ENCODE measurements at regions not wholly inside any gene's neighbourhood (a gene's known extent, or its start where the extent isn't known, plus 50 kb on each side); places are given as distances from the start of the nearest gene placed in this dataset.

DNA sequence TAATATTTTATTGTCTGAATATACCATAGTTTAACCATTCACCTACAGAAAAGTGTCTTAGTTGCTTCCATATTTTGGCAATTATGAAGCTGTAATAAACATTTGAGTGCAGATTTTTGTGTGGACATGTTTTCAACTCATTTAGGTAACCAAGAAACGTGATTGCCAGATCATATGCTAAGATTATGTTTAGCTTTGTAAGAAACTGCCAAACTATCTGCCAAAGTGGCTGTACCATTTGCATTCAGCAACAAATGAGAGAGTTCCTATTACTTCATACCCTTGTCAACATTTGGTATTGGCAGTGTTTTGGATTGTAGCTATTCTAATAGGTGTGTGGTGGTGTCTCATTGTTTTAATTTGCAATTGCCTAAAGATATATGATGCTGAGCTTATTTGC lies 233.5 kb downstream of the TMEM26 start:
- intact Hi-C loops (cut with DNase I), result no loop called here

DNA sequence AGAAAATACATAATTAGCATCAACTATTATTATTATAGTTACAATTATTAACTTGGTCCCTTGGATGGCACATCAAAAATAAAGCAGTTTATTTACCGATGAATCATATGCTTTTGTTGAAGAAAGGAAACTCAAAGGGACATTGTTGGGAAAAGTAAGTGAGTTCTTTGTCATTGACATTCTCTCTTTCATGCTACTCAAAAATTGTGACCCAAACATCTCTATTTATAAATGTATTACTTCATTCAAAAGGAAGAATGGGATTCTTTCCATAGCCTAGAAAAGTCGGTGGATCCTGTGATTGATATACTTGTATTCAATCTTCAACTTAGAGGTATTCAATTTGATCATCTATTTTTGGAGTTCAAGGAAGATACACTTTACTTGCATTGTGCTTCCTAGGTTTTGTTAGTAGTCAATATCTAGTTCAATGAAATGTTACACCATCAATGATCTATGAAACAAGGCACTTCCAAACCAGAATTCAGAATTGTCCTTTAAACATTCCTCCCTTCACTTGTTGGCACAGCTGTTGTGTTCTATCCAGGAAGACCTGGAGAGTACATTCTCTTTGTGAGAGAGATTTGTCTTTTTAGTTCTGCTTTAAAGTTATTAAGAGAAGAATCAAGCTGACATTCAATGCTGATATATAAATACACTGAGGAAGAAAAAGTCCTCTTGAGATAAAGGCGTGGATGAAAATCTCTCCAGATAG lies 235.2 kb downstream of the TMEM26 start:
- WGBS (ENCODE audit: insufficient coverage, low coverage, low lambda C conversion rate, missing lambda C conversion rate), result 77% methylated on average over 3 of the region's 3 CpGs
- no peaks in the 10 kb centered on the region for H3K27me3 ChIP-seq

More for the DNA sequence above, 233.5 kb downstream of the TMEM26 start:
- DNase-seq (no peak), ATAC-seq (no peak)
- Histone ChIP-seq H3K4me1 (no peaks in the 10 kb centered on the region), H3K4me3 (no peak overlapping the region), H3K27me3 (no peaks in the 10 kb centered on the region), H3K36me3 (no peaks in the 10 kb centered on the region), H3K9me3 (peaks cover 0 to 5% (median 0%) of the 10 kb centered on the region in 4 donors), H3K27ac (no peak overlapping the region)
- no peak for TF ChIP-seq POLR2A (IDR thresholded peaks at IDR 0.05)
- TF ChIP-seq, protein P1, sequence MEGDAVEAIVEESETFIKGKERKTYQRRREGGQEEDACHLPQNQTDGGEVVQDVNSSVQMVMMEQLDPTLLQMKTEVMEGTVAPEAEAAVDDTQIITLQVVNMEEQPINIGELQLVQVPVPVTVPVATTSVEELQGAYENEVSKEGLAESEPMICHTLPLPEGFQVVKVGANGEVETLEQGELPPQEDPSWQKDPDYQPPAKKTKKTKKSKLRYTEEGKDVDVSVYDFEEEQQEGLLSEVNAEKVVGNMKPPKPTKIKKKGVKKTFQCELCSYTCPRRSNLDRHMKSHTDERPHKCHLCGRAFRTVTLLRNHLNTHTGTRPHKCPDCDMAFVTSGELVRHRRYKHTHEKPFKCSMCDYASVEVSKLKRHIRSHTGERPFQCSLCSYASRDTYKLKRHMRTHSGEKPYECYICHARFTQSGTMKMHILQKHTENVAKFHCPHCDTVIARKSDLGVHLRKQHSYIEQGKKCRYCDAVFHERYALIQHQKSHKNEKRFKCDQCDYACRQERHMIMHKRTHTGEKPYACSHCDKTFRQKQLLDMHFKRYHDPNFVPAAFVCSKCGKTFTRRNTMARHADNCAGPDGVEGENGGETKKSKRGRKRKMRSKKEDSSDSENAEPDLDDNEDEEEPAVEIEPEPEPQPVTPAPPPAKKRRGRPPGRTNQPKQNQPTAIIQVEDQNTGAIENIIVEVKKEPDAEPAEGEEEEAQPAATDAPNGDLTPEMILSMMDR (IDR thresholded peaks at IDR 0.05), result no peak
- 32% methylated on average over 1 of the region's 1 CpG for WGBS (ENCODE audit: insufficient coverage, low coverage, low lambda C conversion rate, missing lambda C conversion rate)

DNA sequence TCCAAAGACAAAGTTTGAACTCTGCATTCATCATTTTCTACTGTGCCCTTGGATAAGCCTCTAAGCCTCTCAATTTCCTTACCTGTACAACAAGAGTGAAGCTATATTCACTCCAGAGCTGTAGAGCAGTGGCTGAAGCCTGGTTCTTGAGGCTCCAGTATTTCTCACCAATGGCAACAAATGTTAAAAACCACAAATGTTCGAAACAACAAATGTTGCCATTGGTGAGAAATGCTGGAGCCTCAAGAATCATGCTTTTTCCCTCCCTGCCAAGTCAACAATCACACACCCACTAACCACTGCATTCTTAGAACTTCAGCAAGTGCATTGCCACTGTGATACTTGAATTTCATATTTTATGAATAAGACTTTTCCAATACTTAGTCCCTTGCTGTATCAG lies 237.9 kb downstream of the TMEM26 start:
- H3K36me3 ChIP-seq, result no peaks in the 10 kb centered on the region
- no peak overlapping the region for H3K4me3 ChIP-seq
- H3K9me3 ChIP-seq, result no peaks in the 10 kb centered on the region
- no peak overlapping the region for H3K27ac ChIP-seq
- ATAC-seq (no peak), DNase-seq (no peak)
- no peaks in the 10 kb centered on the region for H3K27me3 ChIP-seq
- WGBS (ENCODE audit: insufficient coverage, low coverage, low lambda C conversion rate, missing lambda C conversion rate), result 43% methylated on average over 1 of the region's 1 CpG
- TF ChIP-seq, protein P1 (IDR thresholded peaks at IDR 0.05), result no peak
- TF ChIP-seq POLR2A (IDR thresholded peaks at IDR 0.05), result no peak
- no peaks in the 10 kb centered on the region for H3K4me1 ChIP-seq
- intact Hi-C loops (cut with DNase I), result no loop called here

More for the DNA sequence above, 235.2 kb downstream of the TMEM26 start:
- no peaks in the 10 kb centered on the region for H3K9me3 ChIP-seq
- TF ChIP-seq, protein P1 (IDR thresholded peaks at IDR 0.05), result no peak
- TF ChIP-seq POLR2A (IDR thresholded peaks at IDR 0.05), result no peak
- intact Hi-C loops (cut with DNase I), result no loop called here
- no peak overlapping the region for H3K27ac ChIP-seq
- H3K4me1 ChIP-seq, result no peaks in the 10 kb centered on the region
- no peak for DNase-seq
- no peak for ATAC-seq
- no peaks in the 10 kb centered on the region for H3K36me3 ChIP-seq
- no peak overlapping the region for H3K4me3 ChIP-seq

GRCh38 chr10:61211468-61211867 lies 241.7 kb downstream of the TMEM26 start:
- TF ChIP-seq POLR2A (IDR thresholded peaks at IDR 0.05), result no peak
- TF ChIP-seq, protein P1 (IDR thresholded peaks at IDR 0.05), result no peak
- Histone ChIP-seq H3K4me3 (no peak overlapping the region), H3K9me3 (no peaks in the 10 kb centered on the region), H3K27ac (no peak overlapping the region), H3K4me1 (no peaks in the 10 kb centered on the region), H3K36me3 (no peaks in the 10 kb centered on the region), H3K27me3 (no peaks in the 10 kb centered on the region)
- DNase-seq, result no peak
- WGBS (ENCODE audit: insufficient coverage, low coverage, low lambda C conversion rate, missing lambda C conversion rate), result 14% methylated on average over 2 of the region's 2 CpGs
- no peak for ATAC-seq
- intact Hi-C loops (cut with DNase I), result no loop called here

Data from right lobe of liver (tissue), 6 donors.